ENCODE measurements at regions not wholly inside any gene's neighbourhood (a gene's known extent, or its start where the extent isn't known, plus 50 kb on each side); places are given as distances from the start of the nearest gene placed in this dataset.

GRCh38 chr5:174273325-174273724, 227.8 kb downstream of the NSG2 start (continued):
- TF ChIP-seq MLLT1 (IDR thresholded peaks at IDR 0.05): peak; percentile 53; the same call in 1 of the 2 replicates
- TF ChIP-seq CEBPB (IDR thresholded peaks at IDR 0.05; ENCODE audit: borderline replicate concordance in 1 of 2, low read depth in 2 of 2, low read length in 2 of 2): peak in 1 of 2 experiments; percentile 52; a peak in 1 of 4 replicates
- TF ChIP-seq CREM (IDR thresholded peaks at IDR 0.05; ENCODE audit: low read depth): peak; percentile 54; the same call in 1 of the 2 replicates
- no peak for TF ChIP-seq NFYA (IDR thresholded peaks at IDR 0.05; ENCODE audit: borderline replicate concordance, low read depth, low read length)
- peak; percentile 81 for TF ChIP-seq MEF2B (IDR thresholded peaks at IDR 0.05; ENCODE audit: partially characterized antibody, poor library complexity, severe bottlenecking)
- TF ChIP-seq POU2F2 (IDR thresholded peaks at IDR 0.05; ENCODE audit: borderline replicate concordance, low read depth, low read length): 0 out of 3 replicates have a peak, but pooled peaks have one; percentile 16
- TF ChIP-seq, protein P1, sequence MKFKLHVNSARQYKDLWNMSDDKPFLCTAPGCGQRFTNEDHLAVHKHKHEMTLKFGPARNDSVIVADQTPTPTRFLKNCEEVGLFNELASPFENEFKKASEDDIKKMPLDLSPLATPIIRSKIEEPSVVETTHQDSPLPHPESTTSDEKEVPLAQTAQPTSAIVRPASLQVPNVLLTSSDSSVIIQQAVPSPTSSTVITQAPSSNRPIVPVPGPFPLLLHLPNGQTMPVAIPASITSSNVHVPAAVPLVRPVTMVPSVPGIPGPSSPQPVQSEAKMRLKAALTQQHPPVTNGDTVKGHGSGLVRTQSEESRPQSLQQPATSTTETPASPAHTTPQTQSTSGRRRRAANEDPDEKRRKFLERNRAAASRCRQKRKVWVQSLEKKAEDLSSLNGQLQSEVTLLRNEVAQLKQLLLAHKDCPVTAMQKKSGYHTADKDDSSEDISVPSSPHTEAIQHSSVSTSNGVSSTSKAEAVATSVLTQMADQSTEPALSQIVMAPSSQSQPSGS (IDR thresholded peaks at IDR 0.05; ENCODE audit: low read length): peak; percentile 88
- TF ChIP-seq SP1 (IDR thresholded peaks at IDR 0.05; ENCODE audit: low read depth, low read length): peak; percentile 14
- peak; percentile 93 for TF ChIP-seq CBX5 (IDR thresholded peaks at IDR 0.05; ENCODE audit: low read depth)
- TF ChIP-seq ESRRA (IDR thresholded peaks at IDR 0.05; ENCODE audit: low read length): no peak
- TF ChIP-seq PML (IDR thresholded peaks at IDR 0.05; ENCODE audit: low read length): peak; percentile 71; the same call in 1 of the 2 replicates
- 0 out of 2 replicates have a peak, but pooled peaks have one; percentile 39 for TF ChIP-seq STAT3 (IDR thresholded peaks at IDR 0.05; ENCODE audit: low read depth, low read length)
- TF ChIP-seq BCL11A (IDR thresholded peaks at IDR 0.05; ENCODE audit: low read depth, low read length): peak; percentile 67; the same call in 1 of the 2 replicates
- peak; percentile 56; the same call in 1 of the 2 replicates for TF ChIP-seq EED (IDR thresholded peaks at IDR 0.05; ENCODE audit: low read depth)
- peak; percentile 76; the same call in 1 of the 2 replicates for TF ChIP-seq ZNF24 (IDR thresholded peaks at IDR 0.05)
- TF ChIP-seq FOXM1 (IDR thresholded peaks at IDR 0.05; ENCODE audit: low read depth, low read length): peak; percentile 62; the same call in 1 of the 2 replicates
- 0 out of 2 replicates have a peak, but pooled peaks have one; percentile 30 for TF ChIP-seq TARDBP (IDR thresholded peaks at IDR 0.05; ENCODE audit: borderline replicate concordance)
- TF ChIP-seq JUNB (IDR thresholded peaks at IDR 0.05): peak; percentile 25
- peak; percentile 48; the same call in 1 of the 2 replicates for TF ChIP-seq IKZF1 (conservative IDR thresholded peaks at IDR 0.05)
- TF ChIP-seq BHLHE40 (IDR thresholded peaks at IDR 0.05; ENCODE audit: borderline replicate concordance in 1 of 2, low read depth in 2 of 2, low read length in 1 of 2): peak; percentile 80 to 85
- peak; percentile 30; the same call in 1 of the 2 replicates for TF ChIP-seq BMI1 (IDR thresholded peaks at IDR 0.05; ENCODE audit: borderline replicate concordance)
- peak; percentile 42; the same call in 1 of the 2 replicates for TF ChIP-seq GATAD2B (conservative IDR thresholded peaks at IDR 0.05; ENCODE audit: low read depth)
- peak; percentile 60 for TF ChIP-seq IRF4 (IDR thresholded peaks at IDR 0.05; ENCODE audit: low read depth, low read length)
- TF ChIP-seq RAD51 (IDR thresholded peaks at IDR 0.05): peak; percentile 55; the same call in 1 of the 2 replicates
- TF ChIP-seq TBL1XR1 (IDR thresholded peaks at IDR 0.05; ENCODE audit: low read depth, low read length): peak; percentile 57
- TF ChIP-seq DPF2 (IDR thresholded peaks at IDR 0.05): 0 out of 2 replicates have a peak, but pooled peaks have one; percentile 27
- TF ChIP-seq IRF5 (IDR thresholded peaks at IDR 0.05; ENCODE audit: borderline replicate concordance): no peak
- TF ChIP-seq CHD4 (IDR thresholded peaks at IDR 0.05): no peak

Measured in GM12878 (cell line).